Transverse colon (tissue), 3 donors: ENCODE measurements at regions not wholly inside any gene's neighbourhood (a gene's known extent, or its start where the extent isn't known, plus 50 kb on each side); places are given as distances from the start of the nearest gene placed in this dataset.

Experiments used
- EP300 ChIP-seq: sonication (generic); formaldehyde crosslinking; IDR thresholded peaks from one replicate; pipeline ENCODE4 v1.6.1; 2017; ENCODE audit warnings: antibody characterized with exemption, low read depth
- POLR2A ChIP-seq: fragments of 450-650 bp; IDR thresholded peaks from one replicate; pipeline ENCODE4 v1.6.1; 2016; ENCODE audit warnings: antibody characterized with exemption, mild to moderate bottlenecking, moderate library complexity
- TF ChIP-seq, protein P1 (sequence below), 5 experiments: fragments of 200-600 bp in 3 of 5; fragments of 450-650 bp in 2 of 5; sonication (generic) in 3 of 5; IDR thresholded peaks; 1 replicate in 2 of 5; 2 replicates in 3 of 5; pipeline ENCODE4 v1.5.1; 2016 to 2017; ENCODE audit warnings: antibody characterized with exemption in 5 of 5, inconsistent platforms in 3 of 5, mild to moderate bottlenecking in 2 of 5, moderate library complexity in 1 of 5

DNA sequence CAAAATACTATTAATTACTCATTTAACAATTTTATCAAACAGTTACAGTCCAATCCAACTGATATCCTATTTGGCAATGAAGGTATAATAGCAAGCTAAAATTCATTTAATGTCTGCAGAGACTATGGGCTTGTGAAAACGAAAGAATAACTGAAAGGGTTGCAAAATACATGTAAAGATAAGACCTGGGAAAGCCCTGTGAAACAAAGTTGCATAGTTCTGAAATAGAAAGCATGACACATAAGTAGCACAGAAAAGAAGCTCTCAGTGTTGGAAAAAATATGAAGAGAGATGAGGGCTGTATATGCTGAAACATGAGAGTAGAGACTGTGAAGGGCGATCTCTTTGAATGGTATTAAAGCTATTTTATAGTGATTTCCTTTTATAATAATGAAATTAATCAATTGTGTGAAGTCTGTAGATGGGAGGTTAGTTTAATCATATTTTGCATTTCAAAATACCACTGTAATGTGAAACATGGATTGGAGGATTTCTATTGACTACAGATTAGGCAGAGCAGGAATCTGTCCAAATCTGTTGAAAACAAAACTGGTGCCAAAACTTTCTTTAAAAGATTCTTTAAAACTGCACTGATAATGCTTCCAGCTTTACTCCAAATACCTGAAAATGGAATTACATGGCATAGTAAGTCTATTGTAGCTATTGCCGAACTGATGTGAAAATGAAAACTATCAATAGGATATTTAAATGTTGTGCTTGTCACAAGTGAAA is 1518.9 kb upstream of the B3GALT2 start:
- TF ChIP-seq POLR2A: no peak
- TF ChIP-seq, protein P1, sequence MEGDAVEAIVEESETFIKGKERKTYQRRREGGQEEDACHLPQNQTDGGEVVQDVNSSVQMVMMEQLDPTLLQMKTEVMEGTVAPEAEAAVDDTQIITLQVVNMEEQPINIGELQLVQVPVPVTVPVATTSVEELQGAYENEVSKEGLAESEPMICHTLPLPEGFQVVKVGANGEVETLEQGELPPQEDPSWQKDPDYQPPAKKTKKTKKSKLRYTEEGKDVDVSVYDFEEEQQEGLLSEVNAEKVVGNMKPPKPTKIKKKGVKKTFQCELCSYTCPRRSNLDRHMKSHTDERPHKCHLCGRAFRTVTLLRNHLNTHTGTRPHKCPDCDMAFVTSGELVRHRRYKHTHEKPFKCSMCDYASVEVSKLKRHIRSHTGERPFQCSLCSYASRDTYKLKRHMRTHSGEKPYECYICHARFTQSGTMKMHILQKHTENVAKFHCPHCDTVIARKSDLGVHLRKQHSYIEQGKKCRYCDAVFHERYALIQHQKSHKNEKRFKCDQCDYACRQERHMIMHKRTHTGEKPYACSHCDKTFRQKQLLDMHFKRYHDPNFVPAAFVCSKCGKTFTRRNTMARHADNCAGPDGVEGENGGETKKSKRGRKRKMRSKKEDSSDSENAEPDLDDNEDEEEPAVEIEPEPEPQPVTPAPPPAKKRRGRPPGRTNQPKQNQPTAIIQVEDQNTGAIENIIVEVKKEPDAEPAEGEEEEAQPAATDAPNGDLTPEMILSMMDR (IDR thresholded peaks at IDR 0.05): no peak
- TF ChIP-seq EP300: no peak
